Activated T-cell treated with anti-CD3 and anti-CD28 coated beads for 48 hours (primary cell): ENCODE measurements at regions not wholly inside any gene's neighbourhood (a gene's known extent, or its start where the extent isn't known, plus 50 kb on each side); places are given as distances from the start of the nearest gene placed in this dataset.

Experiments used
- DNase-seq: peaks from one replicate; pipeline ENCODE4 v3.0.0-alpha.2; 2020; ENCODE audit warnings: low read depth

GRCh38 chr9:99549441-99549840 lies 272.2 kb upstream of the NR4A3 start:
- DNase-seq: no peak

GRCh38 chr9:99555792-99556191 lies 265.9 kb upstream of the NR4A3 start:
- DNase-seq: no peak

- DNase-seq: no peak
Measured at GRCh38 chr9:99556998-99557397, 264.7 kb upstream of the NR4A3 start.

GRCh38 chr9:99557816-99558215 lies 263.9 kb upstream of the NR4A3 start:
- DNase-seq: no peak

GRCh38 chr9:99559776-99560175 lies 261.9 kb upstream of the NR4A3 start:
- no peak for DNase-seq

- DNase-seq: no peak
Measured at GRCh38 chr9:99560561-99560960, 261.1 kb upstream of the NR4A3 start.

- no peak for DNase-seq
Measured at GRCh38 chr9:99561509-99561917, 260.2 kb upstream of the NR4A3 start.

- DNase-seq: no peak
Measured at GRCh38 chr9:99561961-99562565, 259.6 kb upstream of the NR4A3 start.

GRCh38 chr9:99563364-99563763 lies 258.3 kb upstream of the NR4A3 start:
- no peak for DNase-seq

GRCh38 chr9:99565203-99565602 lies 256.5 kb upstream of the NR4A3 start:
- DNase-seq: no peak

GRCh38 chr9:99567436-99567835 lies 254.2 kb upstream of the NR4A3 start:
- DNase-seq: no peak

- no peak for DNase-seq
Measured at GRCh38 chr9:99569840-99570239, 251.8 kb upstream of the NR4A3 start.

GRCh38 chr9:99572567-99572966 lies 249.1 kb upstream of the NR4A3 start:
- no peak for DNase-seq

- no peak for DNase-seq
Measured at GRCh38 chr9:99573085-99573484, 248.6 kb upstream of the NR4A3 start.

GRCh38 chr9:99573886-99574285 lies 247.8 kb upstream of the NR4A3 start:
- no peak for DNase-seq

GRCh38 chr9:99576002-99576401 lies 245.7 kb upstream of the NR4A3 start:
- DNase-seq: no peak

- no peak for DNase-seq
Measured at GRCh38 chr9:99576876-99577275, 244.8 kb upstream of the NR4A3 start.

- no peak for DNase-seq
Measured at GRCh38 chr9:99577351-99577750, 244.3 kb upstream of the NR4A3 start.

GRCh38 chr9:99578666-99579065 lies 243.0 kb upstream of the NR4A3 start:
- no peak for DNase-seq

GRCh38 chr9:99579964-99580363 lies 241.7 kb upstream of the NR4A3 start:
- DNase-seq: no peak

GRCh38 chr9:99582814-99583213 lies 238.9 kb upstream of the NR4A3 start:
- DNase-seq: no peak

- no peak for DNase-seq
Measured at GRCh38 chr9:99588299-99588698, 233.4 kb upstream of the NR4A3 start.

GRCh38 chr9:99588747-99589146 lies 232.9 kb upstream of the NR4A3 start:
- DNase-seq: no peak

- DNase-seq: no peak
Measured at GRCh38 chr9:99590410-99590809, 231.3 kb upstream of the NR4A3 start.

GRCh38 chr9:99590840-99591239 lies 230.8 kb upstream of the NR4A3 start:
- no peak for DNase-seq
